GM12872 (cell line): ENCODE measurements at regions not wholly inside any gene's neighbourhood (a gene's known extent, or its start where the extent isn't known, plus 50 kb on each side); places are given as distances from the start of the nearest gene placed in this dataset.

Experiments used
- TF ChIP-seq, protein P1 (sequence below): IDR thresholded peaks from 3 replicates; pipeline ENCODE4 v1.5.1; 2011; ENCODE audit warnings: low read depth, mild to moderate bottlenecking, low read length, moderate library complexity; ENCODE audit not compliant: insufficient read depth

DNA sequence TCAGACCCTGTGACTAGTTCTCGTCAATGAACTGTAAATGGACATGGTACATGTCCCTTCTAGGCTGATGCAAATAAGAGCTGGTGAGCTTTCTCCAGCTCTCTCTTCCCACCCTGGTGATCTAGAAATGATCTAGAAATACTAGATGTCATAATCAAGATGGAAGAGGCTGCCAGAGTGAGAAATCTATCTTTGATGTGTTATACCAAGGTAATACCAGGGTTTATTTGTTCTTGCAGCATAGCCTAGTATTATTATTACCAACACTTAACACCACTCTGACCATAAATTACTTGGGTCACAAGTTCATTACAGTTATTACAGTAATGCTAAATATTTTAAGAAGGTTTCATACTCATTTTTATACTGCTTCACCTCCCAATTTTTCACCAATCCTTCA is 138.4 kb upstream of the LMCD1 start:
- TF ChIP-seq, protein P1, sequence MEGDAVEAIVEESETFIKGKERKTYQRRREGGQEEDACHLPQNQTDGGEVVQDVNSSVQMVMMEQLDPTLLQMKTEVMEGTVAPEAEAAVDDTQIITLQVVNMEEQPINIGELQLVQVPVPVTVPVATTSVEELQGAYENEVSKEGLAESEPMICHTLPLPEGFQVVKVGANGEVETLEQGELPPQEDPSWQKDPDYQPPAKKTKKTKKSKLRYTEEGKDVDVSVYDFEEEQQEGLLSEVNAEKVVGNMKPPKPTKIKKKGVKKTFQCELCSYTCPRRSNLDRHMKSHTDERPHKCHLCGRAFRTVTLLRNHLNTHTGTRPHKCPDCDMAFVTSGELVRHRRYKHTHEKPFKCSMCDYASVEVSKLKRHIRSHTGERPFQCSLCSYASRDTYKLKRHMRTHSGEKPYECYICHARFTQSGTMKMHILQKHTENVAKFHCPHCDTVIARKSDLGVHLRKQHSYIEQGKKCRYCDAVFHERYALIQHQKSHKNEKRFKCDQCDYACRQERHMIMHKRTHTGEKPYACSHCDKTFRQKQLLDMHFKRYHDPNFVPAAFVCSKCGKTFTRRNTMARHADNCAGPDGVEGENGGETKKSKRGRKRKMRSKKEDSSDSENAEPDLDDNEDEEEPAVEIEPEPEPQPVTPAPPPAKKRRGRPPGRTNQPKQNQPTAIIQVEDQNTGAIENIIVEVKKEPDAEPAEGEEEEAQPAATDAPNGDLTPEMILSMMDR: no peak

DNA sequence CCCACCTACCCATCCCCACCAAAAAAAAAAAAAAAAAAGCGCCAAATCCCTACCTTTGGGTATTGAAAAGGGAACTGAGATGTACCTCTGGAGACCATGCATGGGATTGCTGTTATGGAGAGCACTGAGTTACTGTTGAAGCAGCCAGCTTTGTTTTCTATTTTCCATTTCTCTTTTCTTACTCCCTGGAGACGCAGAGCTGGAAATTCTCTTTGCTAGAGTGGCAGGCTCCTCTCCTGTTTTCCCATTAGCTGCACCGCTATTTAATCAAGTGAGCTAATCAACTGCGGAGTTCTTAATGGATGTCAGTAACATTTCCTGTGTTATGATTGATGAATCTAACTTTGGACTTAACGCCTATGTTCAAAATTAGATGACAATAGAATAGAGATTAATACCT is 136.1 kb upstream of the LMCD1 start:
- TF ChIP-seq, protein P1: no peak

DNA sequence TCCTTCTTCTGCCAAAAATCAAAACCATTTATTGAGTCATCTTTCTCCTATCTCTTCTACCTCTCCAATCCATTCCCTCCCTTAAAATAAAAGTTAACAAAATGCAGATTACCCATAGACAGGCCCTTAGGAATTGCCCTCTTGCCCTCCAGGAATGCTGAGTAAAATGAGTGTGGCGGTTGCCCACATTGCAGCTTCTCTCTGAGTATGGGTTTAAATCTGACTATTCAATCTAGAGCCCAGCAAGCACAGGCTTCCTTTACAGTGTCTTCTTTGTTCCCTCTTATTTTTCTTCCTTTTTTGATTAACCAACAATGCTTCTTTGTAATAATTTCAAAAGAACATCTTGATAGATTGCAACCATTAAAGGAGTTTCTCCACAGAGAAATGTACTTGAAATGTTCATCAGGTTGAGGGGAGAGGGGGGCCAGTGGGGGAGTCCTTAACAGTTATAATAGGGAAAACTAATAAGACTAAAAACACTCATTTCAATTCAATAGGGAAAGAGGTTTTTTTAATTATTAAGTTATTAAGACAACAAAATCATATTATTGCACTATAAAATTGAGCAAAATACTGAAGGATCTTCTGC is 135.3 kb upstream of the LMCD1 start:
- TF ChIP-seq, protein P1: no peak

DNA sequence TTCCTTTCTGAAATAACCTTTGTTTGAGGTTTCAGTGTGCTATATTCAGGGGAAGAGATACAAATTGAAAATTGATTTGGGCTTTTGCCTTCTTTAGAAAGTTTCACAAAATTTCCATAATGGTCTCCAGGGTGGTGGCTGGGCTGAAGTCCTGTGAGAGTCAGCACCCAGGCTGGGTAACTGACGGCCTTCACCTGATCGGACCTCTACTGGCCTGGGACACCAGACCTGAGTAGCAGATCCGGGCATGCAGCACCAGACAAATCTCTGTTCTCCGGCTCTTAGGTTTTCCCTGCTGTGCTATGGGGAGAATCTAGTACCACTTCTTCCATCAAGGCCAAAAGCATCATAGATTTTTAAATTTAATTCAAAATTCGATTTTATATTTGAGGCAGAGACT is 133.0 kb upstream of the LMCD1 start:
- TF ChIP-seq, protein P1: no peak

DNA sequence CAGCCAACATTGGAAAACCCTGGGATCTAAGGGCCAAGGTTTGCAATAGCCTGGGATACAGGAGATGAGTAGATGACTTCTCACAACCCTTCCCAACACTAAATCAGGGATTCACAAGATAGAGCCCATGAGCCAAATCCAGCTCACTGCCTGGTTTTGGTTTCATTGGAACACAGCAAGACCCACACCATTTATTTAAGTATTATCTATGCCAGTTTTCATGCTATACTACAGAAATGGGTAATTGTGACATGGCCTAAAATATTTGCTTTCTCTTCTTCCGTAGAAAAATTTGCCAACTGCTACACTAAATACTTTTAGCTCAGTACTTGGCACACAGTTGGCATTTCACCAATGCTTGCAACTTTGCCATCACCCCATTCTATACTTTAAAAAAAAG is 132.0 kb upstream of the LMCD1 start:
- TF ChIP-seq, protein P1: no peak

DNA sequence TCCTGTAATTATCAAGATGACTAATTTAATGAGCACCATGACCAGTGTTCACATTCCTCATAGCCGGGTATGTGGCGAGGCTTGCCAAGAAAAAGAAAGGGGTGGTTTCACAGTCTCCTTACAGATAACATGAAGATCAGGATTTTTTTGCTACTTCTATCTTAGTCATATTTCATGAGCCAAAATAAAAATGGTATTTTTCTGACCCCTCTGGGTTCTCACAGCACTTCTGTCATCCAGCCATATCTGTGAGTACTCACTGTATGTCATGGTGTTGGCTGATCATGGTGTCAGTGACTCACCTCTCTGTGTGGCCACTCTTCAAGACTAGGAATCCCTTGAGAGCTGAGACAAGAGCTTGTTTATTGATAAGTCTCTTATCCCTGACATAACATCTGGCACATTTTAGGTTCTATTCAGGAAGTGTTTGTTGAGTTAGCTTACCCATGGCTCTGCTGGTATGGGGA is 130.5 kb upstream of the LMCD1 start:
- TF ChIP-seq, protein P1: no peak

DNA sequence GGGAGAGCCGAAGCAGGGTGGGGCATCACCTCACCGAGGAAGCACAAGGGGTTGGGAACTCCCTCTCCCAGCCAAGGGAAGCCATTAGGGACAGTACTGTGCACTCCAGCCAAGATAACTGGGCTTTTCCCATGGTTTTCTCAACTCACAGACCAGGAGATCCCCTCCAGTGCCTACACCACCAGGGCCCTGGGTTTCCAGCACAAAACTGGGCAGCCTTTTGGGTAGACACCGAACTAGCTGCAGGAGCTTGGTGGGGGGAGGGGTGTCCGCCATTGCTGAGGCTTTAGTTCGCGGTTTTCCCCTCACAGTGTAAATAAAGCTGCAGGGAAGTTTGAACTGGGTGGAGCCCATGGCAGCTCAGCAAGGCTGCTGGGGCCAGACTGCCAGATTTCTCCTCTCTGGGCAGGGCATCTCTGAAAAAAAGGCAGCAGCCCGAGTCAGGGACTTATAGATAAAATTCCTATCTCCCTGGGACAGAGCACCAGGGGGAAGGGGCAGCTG is 129.6 kb upstream of the LMCD1 start:
- TF ChIP-seq, protein P1: no peak
